Nephron (organoid): ENCODE measurements at regions not wholly inside any gene's neighbourhood (a gene's known extent, or its start where the extent isn't known, plus 50 kb on each side); places are given as distances from the start of the nearest gene placed in this dataset.
A peak's percentile ranks its signal among the peaks of the same experiment; 100 is the strongest.

ENCODE experiments used
- H3K27ac Mint-ChIP-seq, 3 experiments: 2 replicates each; pipeline ENCODE4 v1.8.0; 2020; ENCODE audit warnings: mixed read lengths in 3 of 3, mild to moderate bottlenecking in 2 of 3, moderate library complexity in 1 of 3
- H3K27me3 Mint-ChIP-seq: 2 replicates; pipeline ENCODE4 v1.8.0; 2021; ENCODE audit warnings: low read depth, mild to moderate bottlenecking, moderate library complexity, mixed read lengths
- H3K36me3 Mint-ChIP-seq: 2 replicates; pipeline ENCODE4 v1.8.0; 2020; ENCODE audit warnings: low read depth, mixed read lengths
- H3K4me1 Mint-ChIP-seq: 2 replicates; pipeline ENCODE4 v1.8.0; 2020; ENCODE audit warnings: mixed read lengths
- H3K4me3 Mint-ChIP-seq, 3 experiments: 2 replicates each; pipeline ENCODE4 v1.8.0; 2020; ENCODE audit warnings: mild to moderate bottlenecking in 3 of 3, mixed read lengths in 3 of 3, moderate library complexity in 2 of 3
- H3K9me3 Mint-ChIP-seq: 2 replicates; pipeline ENCODE4 v1.8.0; 2020; ENCODE audit warnings: mixed read lengths
- TF ChIP-seq, protein P1 (sequence below), 3 experiments: fragments of 200-600 bp; sonication (generic); IDR thresholded peaks; one replicate each; pipeline ENCODE4 v1.5.0; 2021; ENCODE audit warnings: antibody characterized with exemption in 3 of 3; ENCODE audit not compliant: unreplicated experiment in 3 of 3

DNA sequence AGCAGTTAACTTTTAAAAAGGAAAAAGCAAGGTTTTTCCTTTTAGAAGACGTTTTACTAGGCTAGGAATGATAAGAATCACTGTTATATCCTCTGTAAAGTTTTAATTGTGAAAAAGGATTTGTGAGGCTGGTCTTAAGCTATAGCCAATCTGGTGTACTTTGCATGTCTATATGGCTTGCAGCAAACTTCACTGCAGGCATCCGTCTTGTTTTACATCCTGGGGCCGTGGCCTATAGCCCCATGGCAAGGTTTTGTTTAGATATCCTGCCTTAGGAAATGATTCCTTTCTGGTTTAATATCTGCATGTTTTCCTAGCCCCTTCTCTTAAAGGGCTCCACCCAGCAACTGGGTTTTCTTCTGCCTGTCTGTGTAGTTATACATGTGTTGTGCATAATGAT, 272.8 kb downstream of the ICE1 start:
- no peak overlapping the region for H3K4me3 Mint-ChIP-seq

DNA sequence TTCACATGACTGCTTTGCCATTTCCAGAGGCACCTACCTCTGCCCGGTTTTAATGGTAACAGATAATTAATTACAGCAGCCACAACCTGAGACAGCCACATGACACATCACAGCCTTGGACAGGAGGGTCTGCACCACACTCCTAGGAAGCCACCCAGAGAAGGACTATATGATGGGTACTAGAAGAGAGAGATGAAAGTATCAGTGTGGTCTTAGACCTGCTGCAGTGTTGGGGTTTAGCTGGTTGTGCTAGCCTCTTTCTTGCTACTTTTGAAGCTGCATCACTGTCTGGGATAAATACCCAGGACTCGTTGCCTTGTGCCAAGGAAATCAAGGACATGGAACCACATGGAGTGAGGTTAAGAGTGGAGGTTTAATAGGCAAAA, 266.4 kb downstream of the ICE1 start:
- no peaks in the 10 kb centered on the region for H3K36me3 Mint-ChIP-seq
- H3K27me3 Mint-ChIP-seq = peaks cover 5% of the 10 kb centered on the region
- peaks cover 16% of the 10 kb centered on the region for H3K4me1 Mint-ChIP-seq
- H3K27ac Mint-ChIP-seq = peak overlapping the region in 1 of 3 experiments; percentile 20
- peaks cover 3% of the 10 kb centered on the region for H3K9me3 Mint-ChIP-seq
- H3K4me3 Mint-ChIP-seq = no peak overlapping the region
- TF ChIP-seq, protein P1, sequence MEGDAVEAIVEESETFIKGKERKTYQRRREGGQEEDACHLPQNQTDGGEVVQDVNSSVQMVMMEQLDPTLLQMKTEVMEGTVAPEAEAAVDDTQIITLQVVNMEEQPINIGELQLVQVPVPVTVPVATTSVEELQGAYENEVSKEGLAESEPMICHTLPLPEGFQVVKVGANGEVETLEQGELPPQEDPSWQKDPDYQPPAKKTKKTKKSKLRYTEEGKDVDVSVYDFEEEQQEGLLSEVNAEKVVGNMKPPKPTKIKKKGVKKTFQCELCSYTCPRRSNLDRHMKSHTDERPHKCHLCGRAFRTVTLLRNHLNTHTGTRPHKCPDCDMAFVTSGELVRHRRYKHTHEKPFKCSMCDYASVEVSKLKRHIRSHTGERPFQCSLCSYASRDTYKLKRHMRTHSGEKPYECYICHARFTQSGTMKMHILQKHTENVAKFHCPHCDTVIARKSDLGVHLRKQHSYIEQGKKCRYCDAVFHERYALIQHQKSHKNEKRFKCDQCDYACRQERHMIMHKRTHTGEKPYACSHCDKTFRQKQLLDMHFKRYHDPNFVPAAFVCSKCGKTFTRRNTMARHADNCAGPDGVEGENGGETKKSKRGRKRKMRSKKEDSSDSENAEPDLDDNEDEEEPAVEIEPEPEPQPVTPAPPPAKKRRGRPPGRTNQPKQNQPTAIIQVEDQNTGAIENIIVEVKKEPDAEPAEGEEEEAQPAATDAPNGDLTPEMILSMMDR (IDR thresholded peaks at IDR 0.05; ENCODE audit: unreplicated experiment in 3 of 3) = no peak

More for the DNA sequence above, 272.8 kb downstream of the ICE1 start:
- Mint-ChIP-seq H3K9me3 (peaks cover 3% of the 10 kb centered on the region), H3K4me1 (peaks cover 5% of the 10 kb centered on the region), H3K27ac (no peak overlapping the region), H3K27me3 (peaks cover 8% of the 10 kb centered on the region), H3K36me3 (no peaks in the 10 kb centered on the region)
- TF ChIP-seq, protein P1 (IDR thresholded peaks at IDR 0.05; ENCODE audit: unreplicated experiment in 3 of 3) = no peak

DNA sequence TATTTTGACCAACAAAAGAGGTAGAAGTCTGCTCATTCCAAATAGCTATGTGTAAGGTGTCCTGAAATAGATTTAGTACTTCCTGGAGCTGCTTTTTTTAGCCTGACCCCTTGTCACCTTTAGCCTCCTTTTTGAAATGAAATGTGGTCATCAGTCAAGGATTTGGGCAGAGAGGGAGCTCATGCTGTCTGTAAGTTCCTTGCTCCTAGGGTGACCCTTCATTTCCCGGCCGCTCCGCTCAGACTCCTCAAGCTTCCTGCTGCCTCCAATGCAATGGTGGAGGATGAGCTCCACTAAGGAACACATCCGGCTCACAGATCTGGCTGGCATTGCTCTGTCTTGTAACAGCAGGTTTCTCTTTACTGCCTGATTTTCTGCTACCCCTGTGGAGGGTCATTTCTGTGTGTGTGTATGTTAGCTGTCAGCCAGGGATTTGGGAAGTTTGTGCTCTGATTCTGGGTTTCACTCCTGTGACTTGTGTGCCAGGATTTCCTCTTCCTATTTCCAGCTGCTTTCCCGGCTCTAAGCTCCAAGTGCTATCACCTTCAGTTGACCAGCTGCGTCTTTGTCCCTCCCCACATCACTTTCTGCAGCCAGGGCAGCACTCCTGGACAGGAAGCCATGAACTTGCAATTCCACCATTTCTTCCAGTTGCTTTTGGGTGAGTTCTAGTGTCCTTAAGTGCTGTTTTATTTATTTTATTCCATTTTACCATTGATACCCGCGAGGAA, 265.9 kb downstream of the ICE1 start:
- no peaks in the 10 kb centered on the region for H3K36me3 Mint-ChIP-seq
- H3K4me3 Mint-ChIP-seq = no peak overlapping the region
- H3K27ac Mint-ChIP-seq = peak overlapping the region in 2 of 3 experiments; percentile 20 to 33
- peaks cover 7% of the 10 kb centered on the region for H3K9me3 Mint-ChIP-seq
- TF ChIP-seq, protein P1 (IDR thresholded peaks at IDR 0.05; ENCODE audit: unreplicated experiment in 3 of 3) = no peak
- H3K27me3 Mint-ChIP-seq = peaks cover 5% of the 10 kb centered on the region
- H3K4me1 Mint-ChIP-seq = peaks cover 12% of the 10 kb centered on the region

DNA sequence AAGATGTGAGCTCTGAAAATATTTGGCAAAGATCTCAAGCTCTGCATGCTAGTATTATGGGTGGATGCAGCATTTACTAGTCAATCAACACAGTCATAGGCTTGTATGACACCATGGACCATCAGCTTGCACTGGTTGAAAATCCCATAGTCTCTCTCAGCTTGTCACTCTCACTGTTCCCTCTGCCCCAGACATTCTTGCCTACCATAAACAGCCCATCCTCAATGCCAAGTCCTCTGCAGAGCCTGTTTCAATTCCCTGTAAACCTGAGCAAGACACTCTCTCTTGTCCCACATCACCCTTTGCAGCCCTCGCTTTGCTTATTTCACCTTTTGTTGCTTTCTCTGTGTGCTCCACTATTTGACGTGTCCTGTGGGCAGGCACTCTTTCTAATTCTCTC, 264.6 kb downstream of the ICE1 start:
- TF ChIP-seq, protein P1 (IDR thresholded peaks at IDR 0.05; ENCODE audit: unreplicated experiment in 3 of 3) = no peak
- Mint-ChIP-seq H3K4me1 (peaks cover 12% of the 10 kb centered on the region), H3K36me3 (no peaks in the 10 kb centered on the region), H3K27me3 (peaks cover 5% of the 10 kb centered on the region), H3K9me3 (peaks cover 7% of the 10 kb centered on the region), H3K27ac (peak overlapping the region in 1 of 3 experiments; percentile 5), H3K4me3 (no peak overlapping the region)

DNA sequence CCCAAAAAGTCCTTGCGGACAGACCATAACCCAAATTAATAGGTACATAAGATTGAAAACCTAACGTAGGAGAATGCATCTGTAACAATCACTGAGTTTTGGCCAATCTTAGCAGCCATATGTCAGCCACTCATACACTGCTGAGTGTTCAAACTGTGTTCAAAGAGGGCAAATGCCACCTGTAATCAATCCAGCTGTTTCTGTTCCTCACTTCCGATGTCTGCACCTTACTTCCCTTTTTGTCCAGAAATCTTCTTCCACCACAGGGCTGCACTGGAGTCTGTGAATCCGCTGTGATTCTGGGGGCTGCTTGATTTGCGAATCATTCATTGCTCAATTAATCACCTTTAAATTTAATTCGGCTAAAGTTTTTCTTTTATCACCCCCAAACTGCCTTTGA, 263.9 kb downstream of the ICE1 start:
- H3K9me3 Mint-ChIP-seq = peaks cover 7% of the 10 kb centered on the region
- no peak overlapping the region for H3K27ac Mint-ChIP-seq
- TF ChIP-seq, protein P1 (IDR thresholded peaks at IDR 0.05; ENCODE audit: unreplicated experiment in 3 of 3) = no peak
- no peaks in the 10 kb centered on the region for H3K36me3 Mint-ChIP-seq
- H3K27me3 Mint-ChIP-seq = peaks cover 5% of the 10 kb centered on the region
- peaks cover 12% of the 10 kb centered on the region for H3K4me1 Mint-ChIP-seq
- H3K4me3 Mint-ChIP-seq = no peak overlapping the region

DNA sequence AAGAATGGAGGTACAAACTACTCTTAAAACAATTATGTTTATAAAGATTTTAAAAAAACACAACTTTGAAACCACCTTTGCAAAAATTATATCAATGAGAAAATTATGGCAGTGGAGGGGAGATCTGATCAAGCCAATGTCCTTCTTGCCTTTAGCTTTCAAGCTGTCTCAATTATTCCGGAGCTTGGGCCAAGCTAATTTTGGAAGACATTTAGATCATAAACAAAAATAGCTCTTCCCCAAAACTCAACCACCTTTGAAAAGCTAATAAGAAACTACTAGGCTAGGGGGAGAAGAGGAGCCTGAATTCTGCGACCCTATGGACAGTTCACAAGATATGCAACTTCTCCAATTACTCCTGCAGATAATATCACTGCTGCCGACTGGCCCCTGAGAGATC, 263.3 kb downstream of the ICE1 start:
- Mint-ChIP-seq H3K9me3 (peaks cover 7% of the 10 kb centered on the region), H3K36me3 (no peaks in the 10 kb centered on the region), H3K27me3 (peaks cover 5% of the 10 kb centered on the region), H3K27ac (no peak overlapping the region), H3K4me1 (peaks cover 12% of the 10 kb centered on the region), H3K4me3 (no peak overlapping the region)
- TF ChIP-seq, protein P1 (IDR thresholded peaks at IDR 0.05; ENCODE audit: unreplicated experiment in 3 of 3) = no peak
